ENCODE measurements at regions not wholly inside any gene's neighbourhood (a gene's known extent, or its start where the extent isn't known, plus 50 kb on each side); places are given as distances from the start of the nearest gene placed in this dataset.
"Not testable (repeated sequence)": the region's sequence is repeated elsewhere in the genome, so short reads cannot be mapped to it uniquely, and the experiment has no call there.

- no peak for DNase-seq (ENCODE audit: low spot score)
- intact Hi-C loops (cut with DNase I) = no loop called here
- 45% methylated on average over 2 of the region's 2 CpGs for WGBS
- no peaks in the 10 kb centered on the region for H3K9me3 ChIP-seq
- no peaks in the 10 kb centered on the region for H3K36me3 ChIP-seq
- no peak for TF ChIP-seq POLR2AphosphoS5 (IDR thresholded peaks at IDR 0.05)
- TF ChIP-seq POLR2A (IDR thresholded peaks at IDR 0.05) = no peak
- TF ChIP-seq CTCF (IDR thresholded peaks at IDR 0.05) = no peak
- no peaks in the 10 kb centered on the region for H3K27me3 ChIP-seq (replicated peaks; ENCODE audit: insufficient read depth)
- no peak overlapping the region for H3K27ac ChIP-seq
- no peak overlapping the region for H3K4me3 ChIP-seq
- H3K4me1 ChIP-seq (replicated peaks) = no peaks in the 10 kb centered on the region
Measured at GRCh38 chr12:69046363-69046762, 113.4 kb upstream of the CPM start.

- H3K36me3 ChIP-seq = no peaks in the 10 kb centered on the region
- TF ChIP-seq POLR2A (IDR thresholded peaks at IDR 0.05) = no peak
- TF ChIP-seq POLR2AphosphoS5 (IDR thresholded peaks at IDR 0.05) = no peak
- TF ChIP-seq CTCF (IDR thresholded peaks at IDR 0.05) = no peak
- no peaks in the 10 kb centered on the region for H3K27me3 ChIP-seq (replicated peaks; ENCODE audit: insufficient read depth)
- DNase-seq (ENCODE audit: low spot score) = no peak
- no peak overlapping the region for H3K4me3 ChIP-seq
- no peaks in the 10 kb centered on the region for H3K9me3 ChIP-seq
- H3K27ac ChIP-seq = no peak overlapping the region
- intact Hi-C loops (cut with DNase I) = no loop called here
- 69% methylated on average over 3 of the region's 3 CpGs for WGBS
- no peaks in the 10 kb centered on the region for H3K4me1 ChIP-seq (replicated peaks)
Measured at GRCh38 chr12:69046920-69047319, 113.9 kb upstream of the CPM start.

- 89% methylated on average over 4 of the region's 4 CpGs for WGBS
- no peaks in the 10 kb centered on the region for H3K36me3 ChIP-seq
- H3K27me3 ChIP-seq (replicated peaks; ENCODE audit: insufficient read depth) = no peaks in the 10 kb centered on the region
- H3K4me1 ChIP-seq (replicated peaks) = no peaks in the 10 kb centered on the region
- no peaks in the 10 kb centered on the region for H3K9me3 ChIP-seq
- DNase-seq (ENCODE audit: low spot score) = no peak
- no peak overlapping the region for H3K27ac ChIP-seq
- no peak overlapping the region for H3K4me3 ChIP-seq
- TF ChIP-seq POLR2AphosphoS5 (IDR thresholded peaks at IDR 0.05) (no peak), POLR2A (IDR thresholded peaks at IDR 0.05) (no peak), CTCF (IDR thresholded peaks at IDR 0.05) (no peak)
- intact Hi-C loops (cut with DNase I) = no loop called here
Measured at GRCh38 chr12:69047990-69048389, 115.0 kb upstream of the CPM start.

- H3K36me3 ChIP-seq; DNase-seq (ENCODE audit: low spot score); H3K4me1 ChIP-seq (replicated peaks); H3K4me3 ChIP-seq; intact Hi-C loops (cut with DNase I); H3K9me3 ChIP-seq; H3K27me3 ChIP-seq (replicated peaks; ENCODE audit: insufficient read depth); H3K27ac ChIP-seq: not testable (repeated sequence)
- 96% methylated on average over 2 of the region's 2 CpGs for WGBS
Measured at GRCh38 chr12:69049855-69050254, 116.9 kb upstream of the CPM start.

GRCh38 chr12:69052613-69053408 is 119.8 kb upstream of the CPM start:
- Histone ChIP-seq H3K27me3 (replicated peaks; ENCODE audit: insufficient read depth) (no peaks in the 10 kb centered on the region), H3K4me3 (no peak overlapping the region), H3K36me3 (no peaks in the 10 kb centered on the region), H3K4me1 (replicated peaks) (no peaks in the 10 kb centered on the region), H3K9me3 (no peaks in the 10 kb centered on the region), H3K27ac (no peak overlapping the region)
- DNase-seq (ENCODE audit: low spot score) = peak; percentile 25
- no peak for TF ChIP-seq POLR2AphosphoS5 (IDR thresholded peaks at IDR 0.05)
- TF ChIP-seq CTCF (IDR thresholded peaks at IDR 0.05) = peak in 1 of 4 experiments; percentile 11
- 21% methylated on average over 8 of the region's 8 CpGs for WGBS
- intact Hi-C loops (cut with DNase I) = no loop called here
